ENCODE measurements at regions not wholly inside any gene's neighbourhood (a gene's known extent, or its start where the extent isn't known, plus 50 kb on each side); places are given as distances from the start of the nearest gene placed in this dataset.

DNA sequence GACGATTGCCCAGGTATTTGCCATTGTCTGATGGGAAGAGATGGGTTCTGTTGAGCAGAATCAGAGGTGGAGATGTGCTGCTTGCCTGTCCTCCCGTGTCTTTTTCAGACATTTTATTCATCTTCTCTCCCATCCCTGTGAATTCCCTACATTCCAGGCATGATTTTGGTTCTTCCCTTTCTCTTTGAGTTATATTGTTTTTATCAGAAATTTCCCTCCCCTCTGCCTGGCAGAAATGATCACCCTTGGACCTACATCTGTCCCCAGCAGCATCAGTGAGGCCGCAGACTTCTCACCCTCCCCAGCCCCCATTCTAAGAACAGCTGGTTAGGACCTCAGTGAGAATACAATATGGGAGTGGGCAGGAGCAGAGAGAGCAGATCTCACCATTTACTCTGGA, 640.2 kb downstream of the CCDC171 start:
- no peak overlapping the region for H3K27ac ChIP-seq
- TF ChIP-seq CTCF (IDR thresholded peaks at IDR 0.05) = no peak
- TF ChIP-seq ZFX (IDR thresholded peaks at IDR 0.05; ENCODE audit: borderline replicate concordance) = no peak

DNA sequence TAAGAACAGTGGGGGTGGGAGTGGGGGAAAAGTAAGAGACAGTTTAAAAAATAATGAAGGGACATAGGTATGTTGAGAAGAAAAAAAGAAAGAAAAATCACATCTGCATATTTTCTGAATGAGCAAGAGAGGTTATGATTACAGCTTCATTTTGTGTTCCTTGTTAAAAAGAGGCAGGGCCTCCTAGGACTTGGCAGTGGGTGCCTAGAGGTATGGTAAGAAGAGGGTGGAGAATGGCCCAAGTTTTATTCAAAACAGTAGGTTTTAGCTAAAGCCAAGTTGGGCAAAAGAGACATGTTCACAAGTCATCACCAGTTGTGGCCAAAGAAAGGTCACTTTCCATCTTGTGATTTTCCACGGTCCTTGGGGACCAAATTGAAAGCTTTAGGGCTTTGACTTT, 643.4 kb downstream of the CCDC171 start:
- TF ChIP-seq ZFX (IDR thresholded peaks at IDR 0.05; ENCODE audit: borderline replicate concordance) = no peak
- TF ChIP-seq CTCF (IDR thresholded peaks at IDR 0.05) = no peak
- no peak overlapping the region for H3K27ac ChIP-seq

DNA sequence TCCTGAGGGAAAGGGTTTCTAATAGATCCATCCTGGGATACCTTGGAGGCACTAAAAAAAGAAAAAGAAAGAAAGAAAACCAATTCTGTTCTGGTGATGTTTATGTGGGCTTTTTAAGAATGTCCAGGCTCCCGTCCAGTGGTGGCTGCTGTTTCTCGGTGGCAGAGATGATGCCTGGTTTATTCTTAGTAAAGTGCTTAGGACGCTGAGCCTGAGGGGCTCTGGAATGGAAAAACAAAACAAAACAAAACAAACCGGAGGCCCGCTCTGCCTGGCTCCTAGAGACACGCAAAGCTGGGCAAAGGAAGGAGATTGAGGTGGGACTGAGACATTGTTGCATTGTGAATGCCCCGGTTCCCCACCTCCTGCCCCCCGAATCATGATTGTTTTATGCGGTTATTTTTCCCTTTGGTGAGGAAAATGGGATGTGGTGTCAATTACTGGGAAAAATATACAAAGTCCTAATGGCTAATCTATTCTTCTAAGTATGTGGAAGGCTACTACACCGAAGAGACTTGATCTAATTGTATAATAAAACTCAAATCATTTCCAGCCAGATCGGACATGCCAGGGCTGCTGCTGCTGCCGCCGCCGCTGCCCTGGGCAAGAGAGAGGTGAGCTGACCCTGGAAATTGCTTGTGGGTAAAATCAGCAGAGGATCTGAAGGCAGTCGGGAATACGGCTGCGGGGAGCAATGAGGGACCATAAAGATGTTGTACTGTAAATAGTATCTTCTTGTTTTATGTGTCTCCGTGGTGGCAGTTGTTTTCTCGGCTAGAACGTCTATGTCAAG, 644.9 kb downstream of the CCDC171 start:
- TF ChIP-seq ZFX (IDR thresholded peaks at IDR 0.05; ENCODE audit: borderline replicate concordance) = no peak
- no peak for TF ChIP-seq CTCF (IDR thresholded peaks at IDR 0.05)
- no peak overlapping the region for H3K27ac ChIP-seq

DNA sequence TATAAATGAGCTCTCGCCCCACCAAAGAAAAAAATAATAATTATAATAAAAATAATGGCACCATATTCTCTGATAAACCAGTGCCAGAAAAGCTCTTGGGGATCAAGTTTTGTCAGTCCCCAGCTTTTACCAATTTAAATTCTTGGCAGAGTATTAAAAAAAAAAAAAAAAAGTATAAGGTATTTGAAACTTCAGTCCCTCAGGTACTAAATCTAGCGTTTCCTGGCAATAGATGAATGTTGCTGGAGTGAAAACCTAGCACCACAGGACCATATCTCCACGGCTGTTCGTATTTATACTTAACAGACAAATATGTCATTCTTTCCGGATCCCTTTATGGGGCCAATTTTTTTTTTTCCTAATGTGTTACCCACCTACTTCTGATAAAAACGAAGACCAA, 646.2 kb downstream of the CCDC171 start:
- TF ChIP-seq ZFX (IDR thresholded peaks at IDR 0.05; ENCODE audit: borderline replicate concordance) = no peak
- TF ChIP-seq CTCF (IDR thresholded peaks at IDR 0.05) = no peak
- no peak overlapping the region for H3K27ac ChIP-seq

DNA sequence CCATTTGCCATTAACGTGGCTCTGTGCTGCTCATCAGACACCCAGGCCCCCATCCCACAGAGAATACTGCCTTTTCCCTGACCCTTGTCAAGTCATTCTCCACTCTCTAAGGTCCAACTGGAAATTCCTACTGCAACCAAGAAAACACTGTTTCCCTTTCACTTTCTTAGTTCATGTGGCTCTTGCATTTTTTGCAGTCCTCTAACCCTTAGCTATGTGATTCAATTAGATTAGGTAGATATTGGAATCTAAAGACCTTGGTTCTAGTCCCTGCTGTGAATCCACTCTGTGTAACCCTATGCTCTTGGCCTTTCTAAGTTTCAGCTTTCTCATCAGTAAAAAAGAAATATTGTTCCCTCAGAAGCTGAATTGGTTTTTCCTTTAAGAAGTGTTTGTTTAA, 649.4 kb downstream of the CCDC171 start:
- no peak overlapping the region for H3K27ac ChIP-seq
- TF ChIP-seq ZFX (IDR thresholded peaks at IDR 0.05; ENCODE audit: borderline replicate concordance) (no peak), CTCF (IDR thresholded peaks at IDR 0.05) (no peak)

GRCh38 chr9:16202914-16203728, 650.3 kb downstream of the CCDC171 start:
- TF ChIP-seq ZFX (IDR thresholded peaks at IDR 0.05; ENCODE audit: borderline replicate concordance) = no peak
- TF ChIP-seq CTCF (IDR thresholded peaks at IDR 0.05) = no peak
- H3K27ac ChIP-seq = no peak overlapping the region

Measured in 22Rv1 (cell line).